ENCODE measurements at regions not wholly inside any gene's neighbourhood (a gene's known extent, or its start where the extent isn't known, plus 50 kb on each side); places are given as distances from the start of the nearest gene placed in this dataset.
"Not testable (repeated sequence)": the region's sequence is repeated elsewhere in the genome, so short reads cannot be mapped to it uniquely, and the experiment has no call there.

DNA sequence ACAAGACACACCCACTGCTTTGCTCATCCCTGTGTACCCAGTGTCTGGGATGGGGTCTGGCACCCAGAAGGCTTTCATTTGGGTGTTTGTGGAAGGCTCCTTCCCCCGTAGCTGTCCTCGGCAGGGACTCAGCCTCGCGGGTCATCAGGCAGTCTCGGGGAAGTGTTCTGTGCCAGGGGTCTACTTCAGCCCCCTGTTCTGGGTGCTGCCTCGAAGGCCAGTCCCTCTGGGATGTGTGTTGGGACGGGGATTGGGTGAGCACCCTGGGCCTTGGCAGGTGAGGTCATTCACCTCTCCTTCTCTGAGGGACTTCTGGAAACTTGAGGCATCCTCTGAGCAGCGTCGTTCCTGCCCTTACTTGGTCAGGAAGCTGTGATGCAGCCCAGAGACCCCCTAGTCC, 65.5 kb downstream of the RPUSD4 start:
- Histone ChIP-seq H2BK5ac (ENCODE audit: insufficient read length, low read length) (no peak overlapping the region), H2AFZ (ENCODE audit: low read length) (no peak overlapping the region), H3K18ac (ENCODE audit: insufficient read length, low read depth, low read length) (no peak overlapping the region), H3K56ac (ENCODE audit: insufficient read length, low read depth, low read length) (no peak overlapping the region), H2BK12ac (ENCODE audit: insufficient read length, low read depth, low read length) (no peak overlapping the region), H4K5ac (ENCODE audit: insufficient read length, low read depth, low read length) (no peak overlapping the region), H3K79me1 (ENCODE audit: insufficient read depth, low read depth, low read length, poor library complexity, severe bottlenecking) (no peaks in the 10 kb centered on the region), H4K8ac (replicated peaks; ENCODE audit: insufficient read length, low read depth, low read length) (no peak overlapping the region), H3K9me3 (ENCODE audit: control insufficient read depth, low read depth, low read length) (no peaks in the 10 kb centered on the region), H3K14ac (ENCODE audit: insufficient read depth, low read length) (peak overlapping the region; percentile 23; the same call in 1 of the 2 replicates), H3K79me2 (ENCODE audit: insufficient read depth, low read length) (no peaks in the 10 kb centered on the region), H2BK15ac (ENCODE audit: low read depth, low read length) (no peak overlapping the region), H4K91ac (ENCODE audit: insufficient read length, low read depth, low read length) (no peak overlapping the region), H3K4ac (ENCODE audit: low read depth, low read length) (no peak overlapping the region; the same call in 1 of the 2 replicates), H3K4me2 (ENCODE audit: insufficient read depth, insufficient read length, low read length) (no peak overlapping the region), H3T11ph (ENCODE audit: low read length) (no peak overlapping the region), H3K27me3 (ENCODE audit: insufficient read depth, low read length) (no peaks in the 10 kb centered on the region), H2BK120ac (ENCODE audit: low read depth, low read length, poor library complexity, severe bottlenecking) (no peak overlapping the region), H2BK20ac (ENCODE audit: low read depth, low read length, poor library complexity, severe bottlenecking) (no peak overlapping the region), H3K4me1 (ENCODE audit: insufficient read depth, low read length) (peaks cover 7% of the 10 kb centered on the region; the same call in 1 of the 2 replicates), H2AK5ac (ENCODE audit: insufficient read length, low read length) (no peak overlapping the region), H4K20me1 (ENCODE audit: control insufficient read depth, insufficient read depth, insufficient read length) (no peaks in the 10 kb centered on the region), H3K9ac (ENCODE audit: extremely low read depth, insufficient read length, low read length) (no peak overlapping the region), H3K23me2 (ENCODE audit: insufficient read length, low read depth, low read length, poor library complexity, severe bottlenecking) (no peaks in the 10 kb centered on the region), H3K27ac (ENCODE audit: insufficient read length, low read depth, low read length) (no peak overlapping the region), H3K23ac (ENCODE audit: insufficient read length, low read depth, low read length) (no peak overlapping the region)
- no CpG with 5 or more reads among the region's 9 CpGs for WGBS (ENCODE audit: extremely low coverage, insufficient read length, low lambda C conversion rate)
- no peak for DNase-seq
- peaks cover 31 to 41% of the 10 kb centered on the region in 2 experiments for H3K4me1 Mint-ChIP-seq
- TF ChIP-seq, protein P1, sequence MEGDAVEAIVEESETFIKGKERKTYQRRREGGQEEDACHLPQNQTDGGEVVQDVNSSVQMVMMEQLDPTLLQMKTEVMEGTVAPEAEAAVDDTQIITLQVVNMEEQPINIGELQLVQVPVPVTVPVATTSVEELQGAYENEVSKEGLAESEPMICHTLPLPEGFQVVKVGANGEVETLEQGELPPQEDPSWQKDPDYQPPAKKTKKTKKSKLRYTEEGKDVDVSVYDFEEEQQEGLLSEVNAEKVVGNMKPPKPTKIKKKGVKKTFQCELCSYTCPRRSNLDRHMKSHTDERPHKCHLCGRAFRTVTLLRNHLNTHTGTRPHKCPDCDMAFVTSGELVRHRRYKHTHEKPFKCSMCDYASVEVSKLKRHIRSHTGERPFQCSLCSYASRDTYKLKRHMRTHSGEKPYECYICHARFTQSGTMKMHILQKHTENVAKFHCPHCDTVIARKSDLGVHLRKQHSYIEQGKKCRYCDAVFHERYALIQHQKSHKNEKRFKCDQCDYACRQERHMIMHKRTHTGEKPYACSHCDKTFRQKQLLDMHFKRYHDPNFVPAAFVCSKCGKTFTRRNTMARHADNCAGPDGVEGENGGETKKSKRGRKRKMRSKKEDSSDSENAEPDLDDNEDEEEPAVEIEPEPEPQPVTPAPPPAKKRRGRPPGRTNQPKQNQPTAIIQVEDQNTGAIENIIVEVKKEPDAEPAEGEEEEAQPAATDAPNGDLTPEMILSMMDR (conservative IDR thresholded peaks at IDR 0.05): no peak
- no peaks in the 10 kb centered on the region for H3K36me3 Mint-ChIP-seq (ENCODE audit: insufficient read depth in 1 of 3, low read depth in 3 of 3)
- peak overlapping the region in 1 of 3 experiments; percentile 36; a peak in 1 of 7 replicates for H3K27ac Mint-ChIP-seq
- peaks cover 3% of the 10 kb centered on the region for H3K27me3 Mint-ChIP-seq (ENCODE audit: low read depth)
- H3K4me3 Mint-ChIP-seq: no peak overlapping the region
- H3K9me3 Mint-ChIP-seq: peaks cover 0 to 3% of the 10 kb centered on the region in 2 experiments; a peak in 1 of 5 replicates

DNA sequence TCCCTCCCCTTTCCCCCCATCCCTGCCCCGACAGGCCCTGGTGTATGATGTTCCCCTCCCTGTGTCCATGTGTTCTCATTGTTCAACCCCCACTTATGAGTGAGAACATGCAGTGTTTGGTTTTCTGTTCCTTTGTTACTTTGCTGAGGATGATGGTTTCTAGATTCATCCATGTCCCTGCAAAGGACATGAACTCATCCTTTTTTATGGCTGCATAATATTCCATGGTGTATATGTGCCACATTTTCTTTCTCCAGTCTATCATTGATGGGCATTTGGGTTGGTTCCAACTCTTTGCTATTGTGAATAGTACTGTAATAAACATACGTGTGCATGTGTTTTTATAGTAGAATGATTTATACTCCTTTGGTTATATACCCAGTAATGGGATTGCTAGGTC, 68.0 kb downstream of the RPUSD4 start:
- not testable (repeated sequence) for H3K27ac Mint-ChIP-seq; H3K79me1 ChIP-seq (ENCODE audit: insufficient read depth, low read depth, low read length, poor library complexity, severe bottlenecking); H3K23me2 ChIP-seq (ENCODE audit: insufficient read length, low read depth, low read length, poor library complexity, severe bottlenecking); H3K9me3 ChIP-seq (ENCODE audit: control insufficient read depth, low read depth, low read length); H2AK5ac ChIP-seq (ENCODE audit: insufficient read length, low read length); H2BK20ac ChIP-seq (ENCODE audit: low read depth, low read length, poor library complexity, severe bottlenecking); H3K4me2 ChIP-seq (ENCODE audit: insufficient read depth, insufficient read length, low read length); H3K18ac ChIP-seq (ENCODE audit: insufficient read length, low read depth, low read length); H3K27me3 Mint-ChIP-seq (ENCODE audit: low read depth); DNase-seq; H3K4me3 Mint-ChIP-seq; H3K14ac ChIP-seq (ENCODE audit: insufficient read depth, low read length); H2AFZ ChIP-seq (ENCODE audit: low read length); H3K23ac ChIP-seq (ENCODE audit: insufficient read length, low read depth, low read length); H2BK5ac ChIP-seq (ENCODE audit: insufficient read length, low read length); H2BK15ac ChIP-seq (ENCODE audit: low read depth, low read length); H3K56ac ChIP-seq (ENCODE audit: insufficient read length, low read depth, low read length); H4K5ac ChIP-seq (ENCODE audit: insufficient read length, low read depth, low read length); H3K4ac ChIP-seq (ENCODE audit: low read depth, low read length); H4K20me1 ChIP-seq (ENCODE audit: control insufficient read depth, insufficient read depth, insufficient read length); H2BK12ac ChIP-seq (ENCODE audit: insufficient read length, low read depth, low read length); H3K27me3 ChIP-seq (ENCODE audit: insufficient read depth, low read length); H3K27ac ChIP-seq (ENCODE audit: insufficient read length, low read depth, low read length); H3K4me1 ChIP-seq (ENCODE audit: insufficient read depth, low read length); H2BK120ac ChIP-seq (ENCODE audit: low read depth, low read length, poor library complexity, severe bottlenecking); H4K8ac ChIP-seq (replicated peaks; ENCODE audit: insufficient read length, low read depth, low read length); H3K36me3 Mint-ChIP-seq (ENCODE audit: insufficient read depth in 1 of 3, low read depth in 3 of 3); H3K9me3 Mint-ChIP-seq; H3K79me2 ChIP-seq (ENCODE audit: insufficient read depth, low read length); H3T11ph ChIP-seq (ENCODE audit: low read length); H4K91ac ChIP-seq (ENCODE audit: insufficient read length, low read depth, low read length); H3K9ac ChIP-seq (ENCODE audit: extremely low read depth, insufficient read length, low read length)
- H3K4me1 Mint-ChIP-seq: peaks cover 39 to 50% of the 10 kb centered on the region in 2 experiments
- WGBS (ENCODE audit: extremely low coverage, insufficient read length, low lambda C conversion rate): no CpG with 5 or more reads among the region's 2 CpGs

Measured in H9 (cell line).